H1 (cell line): ENCODE measurements at regions not wholly inside any gene's neighbourhood (a gene's known extent, or its start where the extent isn't known, plus 50 kb on each side); places are given as distances from the start of the nearest gene placed in this dataset.

Experiments
- CTCF ChIA-PET: fragments of 300-600 bp; sonication (Branson Sonifier 250); formaldehyde crosslinking; loops from one replicate; lab custom pipeline; 2021; ENCODE audit not compliant: partially characterized antibody; lab: Charles Lee
- POLR2A ChIA-PET: fragments of 300-600 bp; sonication (Branson Sonifier 250); formaldehyde crosslinking; loops from one replicate; lab custom pipeline; 2021; ENCODE audit warnings: inconsistent platforms; ENCODE audit not compliant: partially characterized antibody; lab: Charles Lee
- DNase-seq, 2 experiments: peaks; one replicate each; pipeline versions ENCODE4 v3.0.0 to v3.0.0-alpha.2; 2010 to 2022; ENCODE audit warnings: low spot score in 2 of 2, low read depth in 1 of 2, mixed read lengths in 1 of 2
- FAIRE-seq: peaks from 2 replicates; lab custom pipeline; 2011; peaks lifted over from hg19 to GRCh38; lab: Jason Lieb, UNC
- H2AFZ ChIP-seq: 2 replicates; pipeline ENCODE4 v1.8.1; 2012; ENCODE audit warnings: low read length, inconsistent platforms
- H2AK5ac ChIP-seq: 2 replicates; pipeline ENCODE4 v1.6.1; 2013; ENCODE audit warnings: low read depth, low read length
- H2BK120ac ChIP-seq: replicated peaks from 2 replicates; pipeline ENCODE3; 2013; ENCODE audit warnings: low read depth, low read length, inconsistent platforms
- H2BK12ac ChIP-seq: 2 replicates; pipeline ENCODE4 v1.6.1; 2013; ENCODE audit warnings: low read depth, low read length
- H2BK15ac ChIP-seq: 2 replicates; pipeline ENCODE4 v1.6.1; 2013; ENCODE audit warnings: low read length
- H2BK20ac ChIP-seq: 2 replicates; pipeline ENCODE4 v1.6.1; 2013; ENCODE audit warnings: low read length
- H2BK5ac ChIP-seq: 2 replicates; pipeline ENCODE4 v1.6.1; 2013; ENCODE audit warnings: low read depth, low read length
- H3K14ac ChIP-seq: 2 replicates; pipeline ENCODE4 v1.6.1; 2013; ENCODE audit warnings: inconsistent platforms; ENCODE audit not compliant: insufficient read length
- H3K18ac ChIP-seq: 2 replicates; pipeline ENCODE4 v1.6.1; 2013; ENCODE audit warnings: low read length; ENCODE audit errors: extremely low read depth
- H3K23ac ChIP-seq: 2 replicates; pipeline ENCODE4 v1.6.1; 2013; ENCODE audit warnings: inconsistent platforms; ENCODE audit not compliant: insufficient read length
- H3K23me2 ChIP-seq: 2 replicates; pipeline ENCODE4 v1.6.1; 2013; ENCODE audit warnings: low read depth, low read length
- H3K27ac ChIP-seq: 2 replicates; pipeline ENCODE4 v1.6.1; 2011; ENCODE audit warnings: low read depth, low read length, inconsistent platforms
- H3K27me3 ChIP-seq, 4 experiments: replicated peaks in 1 of 4; 1 replicate in 1 of 4; 2 replicates in 3 of 4; pipeline versions ENCODE4 v1.6.1 to v1.8.1; 2011 to 2013; ENCODE audit warnings: low read length in 3 of 4, mild to moderate bottlenecking in 3 of 4, inconsistent platforms in 2 of 4, mixed read lengths in 2 of 4, moderate library complexity in 1 of 4; ENCODE audit not compliant: control insufficient read depth in 3 of 4, insufficient read depth in 3 of 4; ENCODE audit errors: extremely low read depth in 1 of 4
- H3K36me3 ChIP-seq, 4 experiments: 2 replicates each; pipeline versions ENCODE4 v1.6.1 to v1.8.1; 2011 to 2013; ENCODE audit warnings: mild to moderate bottlenecking in 4 of 4, low read length in 3 of 4, moderate library complexity in 2 of 4, control low read depth in 1 of 4, inconsistent platforms in 1 of 4; ENCODE audit not compliant: insufficient read depth in 4 of 4, control insufficient read depth in 2 of 4
- H3K4ac ChIP-seq: replicated peaks from 2 replicates; pipeline ENCODE3; 2013; ENCODE audit warnings: low read length, low read depth, mixed read lengths, inconsistent platforms; ENCODE audit not compliant: insufficient read length
- H3K4me1 ChIP-seq, 4 experiments: replicated peaks in 1 of 4; 1 replicate in 1 of 4; 2 replicates in 3 of 4; pipeline versions ENCODE4 v1.6.1 to v1.8.1; 2011 to 2013; ENCODE audit warnings: low read length in 3 of 4, inconsistent platforms in 2 of 4, mixed read lengths in 1 of 4; ENCODE audit not compliant: insufficient read depth in 4 of 4, control insufficient read depth in 3 of 4
- H3K4me2 ChIP-seq, 2 experiments: 2 replicates each; pipeline versions ENCODE4 v1.6.1 to v1.8.1; 2011 to 2013; ENCODE audit warnings: low read depth in 2 of 2, low read length in 2 of 2, control low read depth in 1 of 2, inconsistent platforms in 1 of 2, mild to moderate bottlenecking in 1 of 2; ENCODE audit not compliant: insufficient read depth in 1 of 2
- H3K4me3 ChIP-seq, 4 experiments: fragments of 200-600, 300-600 bp in 1 of 4; sonication (generic), shearing (Covaris generic), sonication (Bioruptor Twin) in 1 of 4; 2 replicates each; pipeline versions ENCODE4 v1.5.1 to v1.8.1; 2011 to 2016; ENCODE audit warnings: low read length in 4 of 4, low read depth in 3 of 4, control low read depth in 2 of 4, inconsistent platforms in 2 of 4, mild to moderate bottlenecking in 2 of 4, mixed read lengths in 1 of 4, moderate library complexity in 1 of 4; ENCODE audit not compliant: insufficient read depth in 2 of 4; ENCODE audit errors: extremely low read depth in 1 of 4
- H3K56ac ChIP-seq: replicated peaks from 2 replicates; pipeline ENCODE3; 2013; ENCODE audit warnings: low read depth, mild to moderate bottlenecking, mixed read lengths, low read length, inconsistent platforms; ENCODE audit not compliant: insufficient read length
- H3K79me1 ChIP-seq: 2 replicates; pipeline ENCODE4 v1.6.1; 2013; ENCODE audit warnings: low read depth, low read length, control low read depth
- H3K79me2 ChIP-seq, 2 experiments: 2 replicates each; pipeline versions ENCODE4 v1.6.1 to v1.8.1; 2012 to 2013; ENCODE audit warnings: low read length in 2 of 2, mild to moderate bottlenecking in 2 of 2, inconsistent platforms in 1 of 2; ENCODE audit not compliant: insufficient read depth in 2 of 2, control insufficient read depth in 1 of 2
- H3K9ac ChIP-seq, 4 experiments: replicated peaks in 1 of 4; 1 replicate in 1 of 4; 2 replicates in 3 of 4; pipeline versions ENCODE4 v1.6.1 to v1.8.1; 2011 to 2013; ENCODE audit warnings: low read depth in 3 of 4, low read length in 3 of 4, control low read depth in 2 of 4, mild to moderate bottlenecking in 2 of 4, moderate library complexity in 2 of 4, inconsistent platforms in 1 of 4; ENCODE audit errors: extremely low read depth in 1 of 4
- H3K9me3 ChIP-seq, 2 experiments: 2 replicates each; pipeline versions ENCODE4 v1.6.1 to v1.8.1; 2012 to 2013; ENCODE audit warnings: mild to moderate bottlenecking in 2 of 2, moderate library complexity in 2 of 2, control low read depth in 1 of 2, inconsistent platforms in 1 of 2, low read depth in 1 of 2, low read length in 1 of 2, mixed read lengths in 1 of 2; ENCODE audit not compliant: insufficient read depth in 2 of 2
- H4K20me1 ChIP-seq, 2 experiments: replicated peaks in 1 of 2; 2 replicates each; pipeline versions ENCODE3 to v1.8.1; 2011 to 2013; ENCODE audit warnings: inconsistent platforms in 2 of 2, low read length in 2 of 2, mild to moderate bottlenecking in 1 of 2; ENCODE audit not compliant: insufficient read depth in 2 of 2, control insufficient read depth in 1 of 2
- H4K5ac ChIP-seq: 2 replicates; pipeline ENCODE4 v1.6.1; 2013; ENCODE audit warnings: low read length, low read depth, mixed read lengths, inconsistent platforms; ENCODE audit not compliant: insufficient read length
- H4K8ac ChIP-seq: 2 replicates; pipeline ENCODE4 v1.8.0; 2013; ENCODE audit warnings: mild to moderate bottlenecking, moderate library complexity, low read length, inconsistent platforms; ENCODE audit not compliant: insufficient read depth; ENCODE audit errors: extremely low read depth
- H4K91ac ChIP-seq: replicated peaks from 2 replicates; pipeline ENCODE3; 2013; ENCODE audit warnings: low read length, mixed read lengths, inconsistent platforms; ENCODE audit not compliant: insufficient read length
- BCL11A ChIP-seq, 2 experiments: IDR thresholded peaks; one replicate each; pipeline ENCODE4 v1.6.1; 2011; ENCODE audit warnings: low read depth in 2 of 2, low read length in 2 of 2, mild to moderate bottlenecking in 2 of 2
- CBX5 ChIP-seq: fragments of 300-800, 300-1000 bp; sonication (generic); IDR thresholded peaks from 2 replicates; pipeline ENCODE4 v1.7.1; 2016; ENCODE audit warnings: antibody characterized with exemption, low read length, low read depth
- CHD2 ChIP-seq: IDR thresholded peaks from 2 replicates; pipeline ENCODE4 v1.6.1; 2012; ENCODE audit warnings: low read length, improper control_type of control experiment
- KDM1A ChIP-seq: fragments of 200-600, 300-600 bp; sonication (generic); IDR thresholded peaks from 2 replicates; pipeline ENCODE4 v1.7.1; 2016; ENCODE audit warnings: mild to moderate bottlenecking, low read length, borderline replicate concordance
- MAFK ChIP-seq: IDR thresholded peaks from 2 replicates; pipeline ENCODE4 v1.6.1; 2012; ENCODE audit warnings: low read depth, mild to moderate bottlenecking, improper control_type of control experiment, low read length
- NRF1 ChIP-seq: IDR thresholded peaks from 2 replicates; pipeline ENCODE4 v1.6.1; 2011; ENCODE audit warnings: mild to moderate bottlenecking, low read depth, low read length, improper control_type of control experiment
- PHF8 ChIP-seq: fragments of 200-600 bp; sonication (generic); conservative IDR thresholded peaks from 2 replicates; pipeline ENCODE4 v1.7.1; 2012; ENCODE audit warnings: low read depth, mild to moderate bottlenecking, inconsistent platforms, low read length, moderate library complexity
- POU5F1 ChIP-seq: IDR thresholded peaks from 2 replicates; pipeline ENCODE4 v1.6.1; 2011; ENCODE audit warnings: low read depth, mild to moderate bottlenecking, low read length, moderate library complexity
- RFX5 ChIP-seq: IDR thresholded peaks from 2 replicates; pipeline ENCODE4 v1.6.1; 2011; ENCODE audit warnings: low read depth, low read length, improper control_type of control experiment, borderline replicate concordance
- SP1 ChIP-seq: IDR thresholded peaks from 2 replicates; pipeline ENCODE4 v1.6.1; 2011; ENCODE audit warnings: low read depth, low read length
- SUZ12 ChIP-seq: fragments of 200-600 bp; sonication (generic); IDR thresholded peaks from 2 replicates; pipeline ENCODE4 v1.6.1; 2012; ENCODE audit warnings: mild to moderate bottlenecking, inconsistent platforms, low read length, moderate library complexity, mixed read lengths
- WGBS, 2 experiments: shearing (Covaris generic) in 1 of 2; methylation state at CpG; one replicate each; pipeline versions ENCODE4 v1.1.6 to v1.1.7; 2013 to 2015; ENCODE audit warnings: low lambda C conversion rate in 2 of 2, mixed read lengths in 2 of 2, inconsistent platforms in 1 of 2, low coverage in 1 of 2, missing lambda C conversion rate in 1 of 2; ENCODE audit not compliant: insufficient replicate concordance in 2 of 2, insufficient coverage in 1 of 2, insufficient read length in 1 of 2; ENCODE audit errors: extremely low coverage in 1 of 2, missing lambda C conversion rate in 1 of 2; 5-methylcytosine and 5-hydroxymethylcytosine counted together
- TF ChIP-seq, protein P1 (sequence below): IDR thresholded peaks from 2 replicates; pipeline ENCODE4 v1.6.1; 2012; ENCODE audit warnings: low read length, inconsistent platforms

DNA sequence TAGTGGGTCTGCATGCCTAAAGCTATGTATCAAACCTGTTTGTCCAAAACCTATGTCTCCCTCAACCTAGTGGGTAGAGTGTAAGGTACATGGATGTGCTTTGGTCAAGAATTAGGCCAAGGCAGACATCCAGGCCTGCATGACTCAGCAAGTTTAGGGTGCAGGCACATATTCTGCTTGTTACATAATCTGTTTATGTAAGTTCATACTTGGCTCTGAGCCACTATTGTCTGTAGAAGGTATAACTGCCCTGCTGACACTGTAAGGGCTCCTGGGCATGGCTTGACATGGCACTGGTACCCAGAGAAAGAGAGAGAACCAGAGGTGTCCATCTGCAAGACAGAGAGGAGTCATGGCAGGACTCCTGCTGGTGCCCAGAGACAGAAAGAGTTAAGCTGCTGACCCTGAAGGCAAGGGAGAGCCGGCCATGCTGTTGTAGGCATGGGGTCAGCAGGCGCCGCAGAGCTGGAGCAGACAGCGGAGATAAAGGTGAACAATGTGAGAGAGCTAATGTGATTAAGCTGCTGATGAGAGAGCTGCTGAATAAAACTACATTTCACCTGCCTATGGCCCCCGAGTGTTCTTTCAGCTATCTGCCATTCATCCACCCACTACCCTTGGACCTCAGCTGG lies 118.5 kb upstream of the TMEM106B start:
- peaks cover 0 to 16% (median 7%) of the 10 kb centered on the region in 4 experiments; a peak in 5 of 7 replicates for H3K4me1 ChIP-seq
- no peak overlapping the region for H3K4ac ChIP-seq
- peak overlapping the region; percentile 22 for H4K91ac ChIP-seq
- H4K20me1 ChIP-seq, result no peaks in the 10 kb centered on the region
- H2BK20ac ChIP-seq, result 0 out of 2 replicates have a peak overlapping the region, but pooled peaks have one; percentile 0
- no peak overlapping the region for H3K23ac ChIP-seq
- H2BK15ac ChIP-seq, result no peak overlapping the region
- no peaks in the 10 kb centered on the region for H3K79me2 ChIP-seq
- H3K56ac ChIP-seq, result no peak overlapping the region
- H3K27ac ChIP-seq, result no peak overlapping the region
- 88% methylated on average over 5 of the region's 5 CpGs; no CpG with 5 or more reads in 1 of the 2 experiments for WGBS, 2 experiments
- no peak overlapping the region for H2AK5ac ChIP-seq
- no peak overlapping the region for H3K9ac ChIP-seq
- H3K27me3 ChIP-seq, result no peaks in the 10 kb centered on the region
- H3K4me2 ChIP-seq, result no peak overlapping the region
- CTCF ChIA-PET, result interaction anchor here (0.8 to 1.2 kb wide), 3 partner anchors 12 to 262 kb away, joined by 3 read pairs; no protein-coding TSS in a partner anchor
- no peak overlapping the region for H3K18ac ChIP-seq
- H2BK12ac ChIP-seq, result no peak overlapping the region
- H3K36me3 ChIP-seq, result no peaks in the 10 kb centered on the region
- TF ChIP-seq CHD2, result no peak
- TF ChIP-seq CBX5, result no peak
- no peak for TF ChIP-seq PHF8
- no peak for TF ChIP-seq POU5F1
- TF ChIP-seq, protein P1, sequence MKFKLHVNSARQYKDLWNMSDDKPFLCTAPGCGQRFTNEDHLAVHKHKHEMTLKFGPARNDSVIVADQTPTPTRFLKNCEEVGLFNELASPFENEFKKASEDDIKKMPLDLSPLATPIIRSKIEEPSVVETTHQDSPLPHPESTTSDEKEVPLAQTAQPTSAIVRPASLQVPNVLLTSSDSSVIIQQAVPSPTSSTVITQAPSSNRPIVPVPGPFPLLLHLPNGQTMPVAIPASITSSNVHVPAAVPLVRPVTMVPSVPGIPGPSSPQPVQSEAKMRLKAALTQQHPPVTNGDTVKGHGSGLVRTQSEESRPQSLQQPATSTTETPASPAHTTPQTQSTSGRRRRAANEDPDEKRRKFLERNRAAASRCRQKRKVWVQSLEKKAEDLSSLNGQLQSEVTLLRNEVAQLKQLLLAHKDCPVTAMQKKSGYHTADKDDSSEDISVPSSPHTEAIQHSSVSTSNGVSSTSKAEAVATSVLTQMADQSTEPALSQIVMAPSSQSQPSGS, result no peak
- TF ChIP-seq SP1, result no peak
- no peak for TF ChIP-seq BCL11A (IDR thresholded peaks at IDR 0.05; ENCODE audit: low read depth in 2 of 2, low read length in 2 of 2)
- TF ChIP-seq SUZ12, result no peak
- no peak for TF ChIP-seq RFX5
- TF ChIP-seq MAFK, result no peak
- no peak for TF ChIP-seq KDM1A
- no peak for TF ChIP-seq NRF1
- H2AFZ ChIP-seq, result no peak overlapping the region
- H3K14ac ChIP-seq, result no peak overlapping the region
- H3K4me3 ChIP-seq, result no peak overlapping the region
- H4K8ac ChIP-seq, result no peak overlapping the region
- DNase-seq (no peak), FAIRE-seq (no peak)
- H3K9me3 ChIP-seq, result no peaks in the 10 kb centered on the region
- H2BK120ac ChIP-seq, result no peak overlapping the region
- POLR2A ChIA-PET, result no interaction called here
- H2BK5ac ChIP-seq, result no peak overlapping the region
- no peaks in the 10 kb centered on the region for H3K23me2 ChIP-seq
- no peak overlapping the region for H4K5ac ChIP-seq
- H3K79me1 ChIP-seq, result no peaks in the 10 kb centered on the region
